ENCODE measurements at regions not wholly inside any gene's neighbourhood (a gene's known extent, or its start where the extent isn't known, plus 50 kb on each side); places are given as distances from the start of the nearest gene placed in this dataset.

GRCh38 chr2:175432793-175433192 lies 251.3 kb upstream of the ATP5MC3 start:
- Histone ChIP-seq H2BK12ac (ENCODE audit: low read length) (no peak overlapping the region), H3K4me2 (ENCODE audit: insufficient read depth, low read length, poor library complexity, severe bottlenecking) (no peak overlapping the region), H3K4ac (ENCODE audit: low read length) (no peak overlapping the region), H4K8ac (ENCODE audit: low read depth, low read length) (no peak overlapping the region), H3K18ac (ENCODE audit: low read length) (no peak overlapping the region), H3K4me3 (ENCODE audit: low read length in 2 of 2) (no peak overlapping the region), H2BK5ac (ENCODE audit: low read length) (no peak overlapping the region), H3K9ac (ENCODE audit: low read depth, low read length, poor library complexity) (no peak overlapping the region), H2BK120ac (ENCODE audit: low read depth, low read length) (no peak overlapping the region), H3K4me1 (ENCODE audit: control insufficient read depth in 2 of 2, insufficient read depth in 1 of 2, low read depth in 1 of 2, low read length in 2 of 2) (peaks cover 7 to 10% of the 10 kb centered on the region in 2 donors), H3K79me1 (ENCODE audit: low read depth, low read length) (no peaks in the 10 kb centered on the region), H3K23ac (ENCODE audit: low read depth, low read length, poor library complexity) (no peak overlapping the region), H2AK5ac (ENCODE audit: low read depth, low read length) (no peak overlapping the region), H4K91ac (ENCODE audit: low read depth, low read length, poor library complexity) (no peak overlapping the region), H2AFZ (ENCODE audit: low read length) (no peak overlapping the region), H3K27me3 (ENCODE audit: control insufficient read depth in 3 of 3, insufficient read depth in 3 of 3, low read depth in 1 of 3, low read length in 3 of 3) (no peaks in the 10 kb centered on the region), H3K9me3 (replicated peaks in 1 of 2; ENCODE audit: control insufficient read depth in 2 of 2, insufficient read depth in 1 of 2, low read depth in 1 of 2, low read length in 2 of 2) (no peaks in the 10 kb centered on the region), H3K36me3 (replicated peaks in 1 of 2; ENCODE audit: control insufficient read depth in 2 of 2, insufficient read depth in 2 of 2, low read length in 2 of 2) (no peaks in the 10 kb centered on the region), H3K14ac (ENCODE audit: low read length) (no peak overlapping the region), H2BK15ac (ENCODE audit: low read length) (no peak overlapping the region), H3K27ac (replicated peaks; ENCODE audit: low read length) (no peak overlapping the region)
- WGBS, 2 donors (ENCODE audit: extremely low coverage in 2 of 2, insufficient read length in 2 of 2, insufficient replicate concordance in 1 of 2), result no CpG with 5 or more reads among the region's 2 CpGs
- no peak for DNase-seq (ENCODE audit: low spot score)

DNA sequence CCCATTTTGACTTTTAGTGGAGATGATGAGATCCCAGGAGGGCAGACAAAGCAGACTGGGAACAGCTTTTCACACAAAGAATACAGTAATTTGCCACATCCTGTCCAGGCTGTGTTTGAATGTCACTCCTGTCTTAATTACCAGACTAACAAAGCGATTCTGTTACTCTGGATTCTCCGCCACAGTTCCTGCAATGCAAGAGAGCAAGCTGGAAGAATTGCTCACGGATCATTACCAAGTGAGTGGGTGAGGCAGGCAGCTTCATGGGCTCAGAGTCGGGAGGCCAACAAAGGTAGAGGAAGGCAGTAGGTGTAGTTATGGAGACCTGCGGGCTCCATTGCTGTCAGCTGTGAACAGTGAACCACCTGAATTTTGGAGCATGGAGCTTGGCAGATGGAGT lies 250.5 kb upstream of the ATP5MC3 start:
- H3K79me1 ChIP-seq (ENCODE audit: low read depth, low read length), result no peaks in the 10 kb centered on the region
- no peaks in the 10 kb centered on the region for H3K9me3 ChIP-seq (replicated peaks in 1 of 2; ENCODE audit: control insufficient read depth in 2 of 2, insufficient read depth in 1 of 2, low read depth in 1 of 2, low read length in 2 of 2)
- no peak overlapping the region for H3K4me3 ChIP-seq (ENCODE audit: low read length in 2 of 2)
- no peak overlapping the region for H4K8ac ChIP-seq (ENCODE audit: low read depth, low read length)
- DNase-seq (ENCODE audit: low spot score), result no peak
- no peak overlapping the region for H4K91ac ChIP-seq (ENCODE audit: low read depth, low read length, poor library complexity)
- no peak overlapping the region for H3K27ac ChIP-seq (replicated peaks; ENCODE audit: low read length)
- H3K27me3 ChIP-seq (ENCODE audit: control insufficient read depth in 3 of 3, insufficient read depth in 3 of 3, low read depth in 1 of 3, low read length in 3 of 3), result no peaks in the 10 kb centered on the region
- no peak overlapping the region for H3K14ac ChIP-seq (ENCODE audit: low read length)
- no peak overlapping the region for H2AK5ac ChIP-seq (ENCODE audit: low read depth, low read length)
- peak overlapping the region; percentile 69 for H2AFZ ChIP-seq (ENCODE audit: low read length)
- H2BK5ac ChIP-seq (ENCODE audit: low read length), result no peak overlapping the region
- no CpG with 5 or more reads among the region's 5 CpGs for WGBS, 2 donors (ENCODE audit: extremely low coverage in 2 of 2, insufficient read length in 2 of 2, insufficient replicate concordance in 1 of 2)
- H2BK15ac ChIP-seq (ENCODE audit: low read length), result no peak overlapping the region
- H3K9ac ChIP-seq (ENCODE audit: low read depth, low read length, poor library complexity), result no peak overlapping the region
- H3K4ac ChIP-seq (ENCODE audit: low read length), result no peak overlapping the region
- no peak overlapping the region for H3K4me2 ChIP-seq (ENCODE audit: insufficient read depth, low read length, poor library complexity, severe bottlenecking)
- H3K23ac ChIP-seq (ENCODE audit: low read depth, low read length, poor library complexity), result no peak overlapping the region
- peaks cover 7 to 10% of the 10 kb centered on the region in 2 donors for H3K4me1 ChIP-seq (ENCODE audit: control insufficient read depth in 2 of 2, insufficient read depth in 1 of 2, low read depth in 1 of 2, low read length in 2 of 2)
- no peak overlapping the region for H2BK120ac ChIP-seq (ENCODE audit: low read depth, low read length)
- H3K36me3 ChIP-seq (replicated peaks in 1 of 2; ENCODE audit: control insufficient read depth in 2 of 2, insufficient read depth in 2 of 2, low read length in 2 of 2), result no peaks in the 10 kb centered on the region
- H2BK12ac ChIP-seq (ENCODE audit: low read length), result no peak overlapping the region
- H3K18ac ChIP-seq (ENCODE audit: low read length), result peak overlapping the region; percentile 1

- Histone ChIP-seq H3K4me1 (ENCODE audit: control insufficient read depth in 2 of 2, insufficient read depth in 1 of 2, low read depth in 1 of 2, low read length in 2 of 2) (peaks cover 7 to 10% of the 10 kb centered on the region in 2 donors), H4K8ac (ENCODE audit: low read depth, low read length) (no peak overlapping the region), H3K36me3 (replicated peaks in 1 of 2; ENCODE audit: control insufficient read depth in 2 of 2, insufficient read depth in 2 of 2, low read length in 2 of 2) (no peaks in the 10 kb centered on the region), H3K9ac (ENCODE audit: low read depth, low read length, poor library complexity) (no peak overlapping the region), H3K23ac (ENCODE audit: low read depth, low read length, poor library complexity) (no peak overlapping the region), H3K4ac (ENCODE audit: low read length) (no peak overlapping the region), H2BK5ac (ENCODE audit: low read length) (no peak overlapping the region), H3K9me3 (replicated peaks in 1 of 2; ENCODE audit: control insufficient read depth in 2 of 2, insufficient read depth in 1 of 2, low read depth in 1 of 2, low read length in 2 of 2) (no peaks in the 10 kb centered on the region), H3K18ac (ENCODE audit: low read length) (no peak overlapping the region), H2BK120ac (ENCODE audit: low read depth, low read length) (no peak overlapping the region), H2AFZ (ENCODE audit: low read length) (peak overlapping the region; percentile 69), H4K91ac (ENCODE audit: low read depth, low read length, poor library complexity) (no peak overlapping the region), H2BK12ac (ENCODE audit: low read length) (no peak overlapping the region), H2AK5ac (ENCODE audit: low read depth, low read length) (no peak overlapping the region), H3K4me3 (ENCODE audit: low read length in 2 of 2) (no peak overlapping the region), H3K27ac (replicated peaks; ENCODE audit: low read length) (no peak overlapping the region), H3K14ac (ENCODE audit: low read length) (no peak overlapping the region), H2BK15ac (ENCODE audit: low read length) (no peak overlapping the region), H3K4me2 (ENCODE audit: insufficient read depth, low read length, poor library complexity, severe bottlenecking) (no peak overlapping the region), H3K27me3 (ENCODE audit: control insufficient read depth in 3 of 3, insufficient read depth in 3 of 3, low read depth in 1 of 3, low read length in 3 of 3) (no peaks in the 10 kb centered on the region), H3K79me1 (ENCODE audit: low read depth, low read length) (no peaks in the 10 kb centered on the region)
- no peak for DNase-seq (ENCODE audit: low spot score)
- WGBS, 2 donors (ENCODE audit: extremely low coverage in 2 of 2, insufficient read length in 2 of 2, insufficient replicate concordance in 1 of 2), result no CpG with 5 or more reads among the region's 4 CpGs
These were observed 249.8 kb upstream of the ATP5MC3 start for GRCh38 chr2:175431101-175431946.

GRCh38 chr2:175430236-175430635 lies 248.7 kb upstream of the ATP5MC3 start:
- H4K8ac ChIP-seq (ENCODE audit: low read depth, low read length), result no peak overlapping the region
- H3K23ac ChIP-seq (ENCODE audit: low read depth, low read length, poor library complexity), result no peak overlapping the region
- no peaks in the 10 kb centered on the region for H3K9me3 ChIP-seq (replicated peaks in 1 of 2; ENCODE audit: control insufficient read depth in 2 of 2, insufficient read depth in 1 of 2, low read depth in 1 of 2, low read length in 2 of 2)
- H3K79me1 ChIP-seq (ENCODE audit: low read depth, low read length), result no peaks in the 10 kb centered on the region
- no peaks in the 10 kb centered on the region for H3K36me3 ChIP-seq (replicated peaks in 1 of 2; ENCODE audit: control insufficient read depth in 2 of 2, insufficient read depth in 2 of 2, low read length in 2 of 2)
- no peak overlapping the region for H3K27ac ChIP-seq (replicated peaks; ENCODE audit: low read length)
- H3K9ac ChIP-seq (ENCODE audit: low read depth, low read length, poor library complexity), result no peak overlapping the region
- no peak overlapping the region for H3K4me3 ChIP-seq (ENCODE audit: low read length in 2 of 2)
- no peak overlapping the region for H2BK12ac ChIP-seq (ENCODE audit: low read length)
- H3K4ac ChIP-seq (ENCODE audit: low read length), result no peak overlapping the region
- no peak overlapping the region for H2BK15ac ChIP-seq (ENCODE audit: low read length)
- H3K14ac ChIP-seq (ENCODE audit: low read length), result no peak overlapping the region
- no CpG with 5 or more reads among the region's 1 CpG for WGBS, 2 donors (ENCODE audit: extremely low coverage in 2 of 2, insufficient read length in 2 of 2, insufficient replicate concordance in 1 of 2)
- H3K4me2 ChIP-seq (ENCODE audit: insufficient read depth, low read length, poor library complexity, severe bottlenecking), result no peak overlapping the region
- H4K91ac ChIP-seq (ENCODE audit: low read depth, low read length, poor library complexity), result no peak overlapping the region
- H2AFZ ChIP-seq (ENCODE audit: low read length), result no peak overlapping the region
- no peak overlapping the region for H2AK5ac ChIP-seq (ENCODE audit: low read depth, low read length)
- DNase-seq (ENCODE audit: low spot score), result no peak
- H3K27me3 ChIP-seq (ENCODE audit: control insufficient read depth in 3 of 3, insufficient read depth in 3 of 3, low read depth in 1 of 3, low read length in 3 of 3), result no peaks in the 10 kb centered on the region
- peaks cover 7 to 10% of the 10 kb centered on the region in 2 donors for H3K4me1 ChIP-seq (ENCODE audit: control insufficient read depth in 2 of 2, insufficient read depth in 1 of 2, low read depth in 1 of 2, low read length in 2 of 2)
- H2BK5ac ChIP-seq (ENCODE audit: low read length), result no peak overlapping the region
- H2BK120ac ChIP-seq (ENCODE audit: low read depth, low read length), result no peak overlapping the region
- no peak overlapping the region for H3K18ac ChIP-seq (ENCODE audit: low read length)

Measured in neuronal stem cell (in vitro differentiated cells).